HEK293 (cell line): ENCODE measurements at regions not wholly inside any gene's neighbourhood (a gene's known extent, or its start where the extent isn't known, plus 50 kb on each side); places are given as distances from the start of the nearest gene placed in this dataset.

Experiments
- CTCF ChIA-PET: fragments of 350-600 bp; formaldehyde crosslinking; extraction: SDS; loops from one replicate; lab custom pipeline; 2021; ENCODE audit warnings: antibody characterized with exemption; lab: Yijun Ruan, JAX
- POLR2A ChIA-PET: fragments of 300-600 bp; formaldehyde crosslinking; extraction: SDS; loops from one replicate; lab custom pipeline; 2020; ENCODE audit warnings: antibody characterized with exemption, inconsistent platforms; lab: Yijun Ruan, JAX
- H3K27ac ChIP-seq: fragments of 200-500 bp; sonication (Bioruptor generic); 2 replicates; pipeline ENCODE4 v1.5.1; 2014; ENCODE audit warnings: low read depth, low read length, control low read depth, inconsistent platforms; ENCODE audit errors: extremely low read depth
- H3K36me3 ChIP-seq, 2 experiments: fragments of 200-500 bp in 1 of 2; sonication (Bioruptor generic) in 1 of 2; 1 replicate in 1 of 2; 2 replicates in 1 of 2; pipeline ENCODE4 v1.5.1; 2014 to 2017; ENCODE audit warnings: inconsistent platforms in 2 of 2, low read length in 2 of 2; ENCODE audit not compliant: control insufficient read depth in 2 of 2, insufficient read depth in 1 of 2
- H3K4me1 ChIP-seq: fragments of 200-500 bp; sonication (Bioruptor generic); 2 replicates; pipeline ENCODE4 v1.5.1; 2014; ENCODE audit warnings: mild to moderate bottlenecking, low read length, inconsistent platforms; ENCODE audit not compliant: control insufficient read depth, insufficient read depth
- H3K4me3 ChIP-seq: 2 replicates; pipeline ENCODE4 v1.5.1; 2011; ENCODE audit warnings: low read depth, mild to moderate bottlenecking, control low read depth, low read length, moderate library complexity
- H3K9me3 ChIP-seq: fragments of 200-500 bp; sonication (Bioruptor generic); 2 replicates; pipeline ENCODE4 v1.5.1; 2014; ENCODE audit warnings: low read depth, low read length, inconsistent platforms; ENCODE audit not compliant: control insufficient read depth, insufficient read depth
- GFI1B ChIP-seq: fragments of 450-650 bp; formaldehyde crosslinking; IDR thresholded peaks from 2 replicates; pipeline ENCODE4 v1.5.1; 2016; ENCODE audit warnings: missing biosample characterization, missing genetic modification characterization
- HOXD13 ChIP-seq: sonication (generic); formaldehyde crosslinking; IDR thresholded peaks from 2 replicates; pipeline ENCODE4 v1.8.0; 2022; ENCODE audit warnings: missing genetic modification reagents, borderline replicate concordance
- KLF1 ChIP-seq: fragments of 450-650 bp; formaldehyde crosslinking; IDR thresholded peaks from 2 replicates; pipeline ENCODE4 v1.5.1; 2016; ENCODE audit warnings: missing biosample characterization, missing genetic modification characterization
- MZF1 ChIP-seq: fragments of 450-650 bp; formaldehyde crosslinking; IDR thresholded peaks from 2 replicates; pipeline ENCODE4 v1.5.1; 2017; ENCODE audit warnings: missing biosample characterization, missing genetic modification characterization, borderline replicate concordance
- OVOL3 ChIP-seq: fragments of 450-650 bp; formaldehyde crosslinking; IDR thresholded peaks from 2 replicates; pipeline ENCODE4 v1.5.1; 2016; ENCODE audit warnings: missing biosample characterization, missing genetic modification characterization
- RBAK ChIP-seq: fragments of 450-650 bp; formaldehyde crosslinking; IDR thresholded peaks from 2 replicates; pipeline ENCODE4 v1.5.1; 2016; ENCODE audit warnings: missing biosample characterization, missing genetic modification characterization
- REST ChIP-seq: fragments of 450-650 bp; formaldehyde crosslinking; IDR thresholded peaks from 2 replicates; pipeline ENCODE4 v1.5.1; 2016; ENCODE audit warnings: missing biosample characterization, missing genetic modification characterization
- TSHZ1 ChIP-seq: fragments of 450-650 bp; formaldehyde crosslinking; IDR thresholded peaks from 2 replicates; pipeline ENCODE4 v1.5.1; 2016; ENCODE audit warnings: missing biosample characterization, missing genetic modification characterization, borderline replicate concordance
- ZBTB44 ChIP-seq: fragments of 450-650 bp; IDR thresholded peaks from 2 replicates; pipeline ENCODE4 v1.5.1; 2018; ENCODE audit warnings: missing biosample characterization, mild to moderate bottlenecking, missing genetic modification characterization
- ZBTB8A ChIP-seq: fragments of 450-650 bp; formaldehyde crosslinking; IDR thresholded peaks from 2 replicates; pipeline ENCODE4 v1.5.1; 2016; ENCODE audit warnings: missing biosample characterization, missing genetic modification characterization
- ZEB2 ChIP-seq: fragments of 450-650 bp; formaldehyde crosslinking; IDR thresholded peaks from 2 replicates; pipeline ENCODE4 v1.5.1; 2016; ENCODE audit warnings: missing biosample characterization, missing genetic modification characterization
- ZFP3 ChIP-seq: fragments of 450-650 bp; formaldehyde crosslinking; IDR thresholded peaks from 2 replicates; pipeline ENCODE4 v1.5.1; 2016; ENCODE audit warnings: low read depth, missing biosample characterization, missing genetic modification characterization
- ZNF121 ChIP-seq: fragments of 450-650 bp; formaldehyde crosslinking; IDR thresholded peaks from 2 replicates; pipeline ENCODE4 v1.5.1; 2016; ENCODE audit warnings: missing biosample characterization, missing genetic modification characterization
- ZNF148 ChIP-seq: fragments of 450-650 bp; formaldehyde crosslinking; IDR thresholded peaks from 2 replicates; pipeline ENCODE4 v1.5.0; 2017; ENCODE audit warnings: missing biosample characterization, missing genetic modification characterization, borderline replicate concordance
- ZNF174 ChIP-seq: fragments of 450-650 bp; formaldehyde crosslinking; IDR thresholded peaks from 2 replicates; pipeline ENCODE4 v1.5.0; 2017; ENCODE audit warnings: missing biosample characterization, mild to moderate bottlenecking, missing genetic modification characterization
- ZNF221 ChIP-seq: fragments of 450-650 bp; formaldehyde crosslinking; IDR thresholded peaks from 2 replicates; pipeline ENCODE4 v1.5.1; 2017; ENCODE audit warnings: missing biosample characterization, missing genetic modification characterization, borderline replicate concordance
- ZNF280C ChIP-seq: fragments of 450-650 bp; formaldehyde crosslinking; IDR thresholded peaks from 2 replicates; pipeline ENCODE4 v1.5.1; 2016; ENCODE audit warnings: missing biosample characterization, missing genetic modification characterization
- ZNF324 ChIP-seq: fragments of 450-650 bp; formaldehyde crosslinking; IDR thresholded peaks from 2 replicates; pipeline ENCODE4 v1.5.1; 2016; ENCODE audit warnings: missing biosample characterization, missing genetic modification characterization
- ZNF48 ChIP-seq: fragments of 450-650 bp; formaldehyde crosslinking; IDR thresholded peaks from 2 replicates; pipeline ENCODE4 v1.5.1; 2016; ENCODE audit warnings: missing biosample characterization, missing genetic modification characterization
- ZNF488 ChIP-seq: fragments of 450-650 bp; formaldehyde crosslinking; IDR thresholded peaks from 2 replicates; pipeline ENCODE4 v1.5.1; 2016; ENCODE audit warnings: missing biosample characterization, missing genetic modification characterization
- ZSCAN16 ChIP-seq: fragments of 450-650 bp; formaldehyde crosslinking; IDR thresholded peaks from 2 replicates; pipeline ENCODE4 v1.5.1; 2016; ENCODE audit warnings: missing biosample characterization, missing genetic modification characterization
- ZSCAN30 ChIP-seq: fragments of 450-650 bp; IDR thresholded peaks from 2 replicates; pipeline ENCODE4 v1.5.1; 2018; ENCODE audit warnings: missing biosample characterization, mild to moderate bottlenecking, missing genetic modification characterization, moderate library complexity

- Histone ChIP-seq H3K36me3 (no peaks in the 10 kb centered on the region), H3K4me3 (no peak overlapping the region), H3K27ac (no peak overlapping the region), H3K9me3 (no peaks in the 10 kb centered on the region), H3K4me1 (no peaks in the 10 kb centered on the region)
- POLR2A ChIA-PET: no interaction called here
- TF ChIP-seq ZBTB8A (no peak), HOXD13 (CRISPR knock-in tag) (no peak), MZF1 (tag by site-specific recombination) (no peak), ZFP3 (no peak), ZNF280C (tag by site-specific recombination) (no peak), ZNF488 (no peak), ZNF48 (tag by site-specific recombination) (no peak), ZBTB44 (tag by site-specific recombination) (no peak), ZNF221 (tag by site-specific recombination) (no peak), ZEB2 (tag by site-specific recombination) (no peak), ZNF121 (no peak)
- CTCF ChIA-PET: no interaction called here
These were observed 82.8 kb downstream of the TEX29 start for GRCh38 chr13:111403266-111403665.

- Histone ChIP-seq H3K9me3 (no peaks in the 10 kb centered on the region), H3K27ac (no peak overlapping the region), H3K36me3 (no peaks in the 10 kb centered on the region), H3K4me3 (no peak overlapping the region), H3K4me1 (no peaks in the 10 kb centered on the region)
- POLR2A ChIA-PET: no interaction called here
- CTCF ChIA-PET: interaction anchor here (1.1 kb wide), 1 partner anchor 529 kb away, joined by 3 read pairs; no protein-coding TSS in a partner anchor
- TF ChIP-seq KLF1 (no peak), ZSCAN16 (no peak), ZSCAN30 (no peak), ZNF148 (tag by site-specific recombination) (no peak), OVOL3 (tag by site-specific recombination) (no peak), TSHZ1 (tag by site-specific recombination) (no peak), ZNF324 (tag by site-specific recombination) (no peak), GFI1B (tag by site-specific recombination) (no peak), RBAK (tag by site-specific recombination) (no peak), ZNF174 (tag by site-specific recombination) (no peak), REST (tag by site-specific recombination) (no peak)
These were observed 84.3 kb downstream of the TEX29 start for GRCh38 chr13:111404746-111405145.
